Glutamatergic neuron (in vitro differentiated cells): ENCODE measurements at regions not wholly inside any gene's neighbourhood (a gene's known extent, or its start where the extent isn't known, plus 50 kb on each side); places are given as distances from the start of the nearest gene placed in this dataset.

ENCODE experiments used
- DNase-seq: peaks from one replicate; pipeline ENCODE4 v3.0.0; 2022
- H3K27ac Mint-ChIP-seq: one replicate; pipeline ENCODE4 v1.8.0; 2020; ENCODE audit warnings: mild to moderate bottlenecking, mixed read lengths, inconsistent platforms; ENCODE audit not compliant: unreplicated experiment
- H3K27me3 Mint-ChIP-seq: one replicate; pipeline ENCODE4 v1.8.0; 2020; ENCODE audit warnings: mild to moderate bottlenecking, moderate library complexity, mixed read lengths, inconsistent platforms; ENCODE audit not compliant: unreplicated experiment
- H3K36me3 Mint-ChIP-seq: one replicate; pipeline ENCODE4 v1.8.0; 2020; ENCODE audit warnings: mild to moderate bottlenecking, mixed read lengths, inconsistent platforms; ENCODE audit not compliant: unreplicated experiment
- H3K4me1 Mint-ChIP-seq: one replicate; pipeline ENCODE4 v1.8.0; 2020; ENCODE audit warnings: mild to moderate bottlenecking, low read depth, mixed read lengths, inconsistent platforms; ENCODE audit not compliant: unreplicated experiment
- H3K4me3 Mint-ChIP-seq: one replicate; pipeline ENCODE4 v1.8.0; 2020; ENCODE audit warnings: mild to moderate bottlenecking, mixed read lengths, inconsistent platforms; ENCODE audit not compliant: unreplicated experiment
- H3K9me3 Mint-ChIP-seq: one replicate; pipeline ENCODE4 v1.8.0; 2020; ENCODE audit warnings: mild to moderate bottlenecking, moderate library complexity, mixed read lengths, inconsistent platforms; ENCODE audit not compliant: unreplicated experiment
- CTCF ChIP-seq: fragments of 200-600 bp; sonication (generic); IDR thresholded peaks from one replicate; pipeline ENCODE4 v1.5.0; 2021; ENCODE audit not compliant: partially characterized antibody, unreplicated experiment

GRCh38 chr7:15906436-15906835, 220.0 kb upstream of the MEOX2 start:
- no peaks in the 10 kb centered on the region for H3K27me3 Mint-ChIP-seq
- peaks cover 3% of the 10 kb centered on the region for H3K4me1 Mint-ChIP-seq
- no peak for TF ChIP-seq CTCF
- peaks cover 2% of the 10 kb centered on the region for H3K9me3 Mint-ChIP-seq
- DNase-seq: no peak
- H3K27ac Mint-ChIP-seq: no peak overlapping the region
- H3K36me3 Mint-ChIP-seq: no peaks in the 10 kb centered on the region
- H3K4me3 Mint-ChIP-seq: no peak overlapping the region

GRCh38 chr7:15905251-15906040, 219.0 kb upstream of the MEOX2 start:
- no peaks in the 10 kb centered on the region for H3K36me3 Mint-ChIP-seq
- no peak overlapping the region for H3K4me3 Mint-ChIP-seq
- H3K4me1 Mint-ChIP-seq: peaks cover 3% of the 10 kb centered on the region
- H3K27me3 Mint-ChIP-seq: no peaks in the 10 kb centered on the region
- TF ChIP-seq CTCF: no peak
- H3K27ac Mint-ChIP-seq: no peak overlapping the region
- H3K9me3 Mint-ChIP-seq: peaks cover 2% of the 10 kb centered on the region
- no peak for DNase-seq

DNA sequence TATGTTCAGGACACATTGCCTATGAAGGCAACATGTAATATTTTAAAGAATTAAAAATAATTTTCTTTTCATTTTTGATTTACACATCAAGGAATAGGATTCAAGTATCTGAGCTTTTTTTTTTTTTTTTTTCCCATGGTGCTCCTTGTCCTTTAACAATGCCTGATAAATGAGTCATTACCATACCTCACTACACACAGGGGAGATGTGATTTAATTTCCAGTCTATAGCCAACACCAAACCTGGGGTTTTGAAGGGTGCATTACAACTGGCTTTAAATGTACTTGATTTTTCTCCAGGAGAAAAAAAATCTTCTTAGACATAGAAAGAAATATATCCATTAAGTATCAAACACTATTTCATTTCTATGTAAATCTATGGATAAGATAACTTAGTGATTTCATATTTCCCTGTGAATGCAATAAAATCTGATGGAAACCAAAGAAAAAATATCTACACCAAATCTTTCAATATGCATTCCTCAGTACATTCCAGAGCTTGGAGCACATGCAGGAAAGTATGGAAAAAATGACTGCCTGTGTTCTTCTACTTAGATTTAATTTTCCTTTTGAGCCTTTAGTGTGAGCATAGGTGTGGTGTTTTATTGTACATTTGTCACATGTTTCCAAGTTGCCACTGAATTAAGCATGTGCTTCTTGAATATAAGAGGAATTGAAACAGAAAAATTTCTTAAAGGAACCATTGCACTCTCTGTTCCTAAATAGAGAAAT, 204.8 kb upstream of the MEOX2 start:
- peaks cover 3% of the 10 kb centered on the region for H3K27me3 Mint-ChIP-seq
- no peak for TF ChIP-seq CTCF
- H3K36me3 Mint-ChIP-seq: no peaks in the 10 kb centered on the region
- H3K9me3 Mint-ChIP-seq: no peaks in the 10 kb centered on the region
- H3K4me1 Mint-ChIP-seq: no peaks in the 10 kb centered on the region
- H3K4me3 Mint-ChIP-seq: no peak overlapping the region
- no peak for DNase-seq
- no peak overlapping the region for H3K27ac Mint-ChIP-seq

GRCh38 chr7:15889507-15889906, 203.0 kb upstream of the MEOX2 start:
- DNase-seq: peak; percentile 29
- peak; percentile 37 for TF ChIP-seq CTCF
- Mint-ChIP-seq H3K4me1 (no peaks in the 10 kb centered on the region), H3K27ac (no peak overlapping the region), H3K36me3 (no peaks in the 10 kb centered on the region), H3K4me3 (no peak overlapping the region), H3K9me3 (no peaks in the 10 kb centered on the region), H3K27me3 (peaks cover 3% of the 10 kb centered on the region)

- Mint-ChIP-seq H3K27ac (no peak overlapping the region), H3K36me3 (no peaks in the 10 kb centered on the region), H3K4me1 (no peaks in the 10 kb centered on the region), H3K4me3 (no peak overlapping the region), H3K9me3 (no peaks in the 10 kb centered on the region), H3K27me3 (peaks cover 3% of the 10 kb centered on the region)
- DNase-seq: no peak
- no peak for TF ChIP-seq CTCF
These were observed 201.6 kb upstream of the MEOX2 start for GRCh38 chr7:15888090-15888489.
